ENCODE measurements at regions not wholly inside any gene's neighbourhood (a gene's known extent, or its start where the extent isn't known, plus 50 kb on each side); places are given as distances from the start of the nearest gene placed in this dataset.

GRCh38 chr6:166824146-166824879 lies 132.0 kb downstream of the RNASET2 start:
- Histone ChIP-seq H3K27me3 (no peaks in the 10 kb centered on the region), H3K36me3 (no peaks in the 10 kb centered on the region), H3K4me3 (no peak overlapping the region), H3K9me3 (ENCODE audit: low read depth) (no peaks in the 10 kb centered on the region), H3K4me1 (ENCODE audit: low read depth) (no peaks in the 10 kb centered on the region), H3K27ac (no peak overlapping the region)
- no peak for TF ChIP-seq CTCF (IDR thresholded peaks at IDR 0.05; ENCODE audit: low read depth, low read length)
- DNase-seq (ENCODE audit: low read depth in 1 of 2, low spot score in 1 of 2): no peak

GRCh38 chr6:166822609-166823008 lies 133.7 kb downstream of the RNASET2 start:
- Histone ChIP-seq H3K36me3 (no peaks in the 10 kb centered on the region), H3K27me3 (no peaks in the 10 kb centered on the region), H3K27ac (no peak overlapping the region), H3K4me1 (ENCODE audit: low read depth) (no peaks in the 10 kb centered on the region), H3K4me3 (no peak overlapping the region), H3K9me3 (ENCODE audit: low read depth) (no peaks in the 10 kb centered on the region)
- DNase-seq (ENCODE audit: low read depth in 1 of 2, low spot score in 1 of 2): no peak
- TF ChIP-seq CTCF (IDR thresholded peaks at IDR 0.05; ENCODE audit: low read depth, low read length): no peak

GRCh38 chr6:166820483-166820882 lies 135.9 kb downstream of the RNASET2 start:
- no peak for DNase-seq (ENCODE audit: low read depth in 1 of 2, low spot score in 1 of 2)
- Histone ChIP-seq H3K27me3 (no peaks in the 10 kb centered on the region), H3K4me3 (no peak overlapping the region), H3K36me3 (no peaks in the 10 kb centered on the region), H3K27ac (no peak overlapping the region), H3K4me1 (ENCODE audit: low read depth) (no peaks in the 10 kb centered on the region), H3K9me3 (ENCODE audit: low read depth) (no peaks in the 10 kb centered on the region)
- no peak for TF ChIP-seq CTCF (IDR thresholded peaks at IDR 0.05; ENCODE audit: low read depth, low read length)

GRCh38 chr6:166820070-166820469 lies 136.3 kb downstream of the RNASET2 start:
- no peaks in the 10 kb centered on the region for H3K4me1 ChIP-seq (ENCODE audit: low read depth)
- no peak for TF ChIP-seq CTCF (IDR thresholded peaks at IDR 0.05; ENCODE audit: low read depth, low read length)
- no peak overlapping the region for H3K4me3 ChIP-seq
- no peaks in the 10 kb centered on the region for H3K9me3 ChIP-seq (ENCODE audit: low read depth)
- H3K36me3 ChIP-seq: no peaks in the 10 kb centered on the region
- H3K27ac ChIP-seq: no peak overlapping the region
- DNase-seq (ENCODE audit: low read depth in 1 of 2, low spot score in 1 of 2): no peak
- H3K27me3 ChIP-seq: no peaks in the 10 kb centered on the region

GRCh38 chr6:166815629-166816028 lies 140.7 kb downstream of the RNASET2 start:
- H3K4me1 ChIP-seq (ENCODE audit: low read depth): no peaks in the 10 kb centered on the region
- no peaks in the 10 kb centered on the region for H3K9me3 ChIP-seq (ENCODE audit: low read depth)
- H3K36me3 ChIP-seq: no peaks in the 10 kb centered on the region
- H3K27me3 ChIP-seq: no peaks in the 10 kb centered on the region
- DNase-seq (ENCODE audit: low read depth in 1 of 2, low spot score in 1 of 2): peak; percentile 23 to 60
- H3K4me3 ChIP-seq: no peak overlapping the region
- TF ChIP-seq CTCF (IDR thresholded peaks at IDR 0.05; ENCODE audit: low read depth, low read length): no peak
- no peak overlapping the region for H3K27ac ChIP-seq

Data from cardiac muscle cell (in vitro differentiated cells and primary cell).